Stimulated activated naive B cell treated with anti-CD40 and anti-IgM and Interleukin-4, amounts not matched to agents 10 μg/mL and 1 μg/mL and 100 μg/mL, for 72 hours (primary cell): ENCODE measurements at regions not wholly inside any gene's neighbourhood (a gene's known extent, or its start where the extent isn't known, plus 50 kb on each side); places are given as distances from the start of the nearest gene placed in this dataset.
"Not testable (repeated sequence)": the region's sequence is repeated elsewhere in the genome, so short reads cannot be mapped to it uniquely, and the experiment has no call there.

ENCODE experiments used
- ATAC-seq, 2 donors: fragments of 150-1000 bp; cut with Tn5 transposase; replicated peaks; 2 replicates each; pipeline ENCODE4 v1.10.0; 2021; ENCODE audit warnings: moderate library complexity in 1 of 2
- DNase-seq: peaks from one replicate; pipeline ENCODE4 v3.0.0; 2021
- H3K27ac Mint-ChIP-seq: one replicate; pipeline ENCODE4 v1.8.0; 2022; ENCODE audit warnings: mild to moderate bottlenecking, mixed read lengths
- H3K27me3 Mint-ChIP-seq, 2 donors: one replicate each; pipeline ENCODE4 v1.8.0; 2022; ENCODE audit warnings: mixed read lengths in 2 of 2
- H3K36me3 Mint-ChIP-seq, 2 donors: one replicate each; pipeline ENCODE4 v1.8.0; 2022; ENCODE audit warnings: mixed read lengths in 2 of 2, mild to moderate bottlenecking in 1 of 2
- H3K4me1 Mint-ChIP-seq, 2 donors: one replicate each; pipeline ENCODE4 v1.8.0; 2022; ENCODE audit warnings: mixed read lengths in 2 of 2, mild to moderate bottlenecking in 1 of 2
- H3K4me3 Mint-ChIP-seq, 2 donors: one replicate each; pipeline ENCODE4 v1.8.0; 2022; ENCODE audit warnings: mild to moderate bottlenecking in 2 of 2, mixed read lengths in 2 of 2, moderate library complexity in 1 of 2
- H3K9me3 Mint-ChIP-seq, 2 donors: one replicate each; pipeline ENCODE4 v1.8.0; 2022; ENCODE audit warnings: mixed read lengths in 2 of 2, mild to moderate bottlenecking in 1 of 2

GRCh38 chr20:33926425-33926824 is 67.3 kb upstream of the RALY start:
- Mint-ChIP-seq H3K4me3 (no peak overlapping the region), H3K9me3 (no peaks in the 10 kb centered on the region), H3K27me3 (peaks cover 0 to 17% of the 10 kb centered on the region in 2 donors), H3K36me3 (no peaks in the 10 kb centered on the region), H3K27ac (no peak overlapping the region), H3K4me1 (no peaks in the 10 kb centered on the region)
- ATAC-seq (no peak), DNase-seq (no peak)

DNA sequence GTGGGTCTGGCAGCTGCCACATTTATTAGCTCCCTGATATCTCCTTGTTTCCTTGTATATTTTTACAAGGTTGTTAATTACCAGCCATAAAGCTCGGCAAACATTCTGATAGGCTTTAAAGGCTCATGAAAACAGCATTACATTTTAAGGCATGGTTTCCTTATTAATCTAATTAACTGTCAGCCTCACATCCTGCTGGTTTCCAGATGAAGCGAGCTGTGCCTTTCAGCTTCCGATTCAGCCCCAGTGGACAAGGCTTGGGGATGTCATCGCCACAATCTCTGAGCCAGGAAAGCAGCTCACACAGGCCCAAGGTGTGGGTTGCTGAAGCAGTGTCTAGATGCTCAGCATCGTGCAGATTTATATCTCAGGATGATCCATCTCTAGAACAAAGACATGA is 66.0 kb upstream of the RALY start:
- Mint-ChIP-seq H3K4me1 (no peaks in the 10 kb centered on the region), H3K36me3 (no peaks in the 10 kb centered on the region), H3K27ac (no peak overlapping the region), H3K9me3 (no peaks in the 10 kb centered on the region), H3K4me3 (no peak overlapping the region), H3K27me3 (peaks cover 0 to 12% of the 10 kb centered on the region in 2 donors)
- ATAC-seq: no peak
- DNase-seq: no peak

DNA sequence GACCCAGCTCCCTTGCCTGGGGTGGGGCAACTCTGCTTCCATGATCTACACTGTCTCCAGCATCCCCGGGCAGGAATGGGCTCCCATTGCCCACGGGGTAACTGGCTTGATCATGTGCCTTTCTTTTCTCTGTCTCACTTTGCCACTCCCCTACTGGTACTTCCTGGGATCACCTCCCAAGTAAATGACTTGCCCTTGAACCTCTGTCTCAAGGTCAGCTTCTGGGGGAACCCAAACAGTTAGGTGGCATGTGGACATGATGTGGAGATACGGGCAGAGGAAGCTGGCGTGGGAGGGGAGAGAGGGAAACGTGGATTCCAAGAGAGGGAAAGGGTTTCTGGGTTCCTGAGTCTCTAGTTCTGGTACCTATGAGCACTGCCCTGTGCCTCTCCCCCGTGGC is 63.8 kb upstream of the RALY start:
- Mint-ChIP-seq H3K36me3 (no peaks in the 10 kb centered on the region), H3K9me3 (no peaks in the 10 kb centered on the region)

GRCh38 chr20:33933469-33933909 is 60.2 kb upstream of the RALY start:
- peaks cover 0 to 7% of the 10 kb centered on the region in 2 donors for H3K27me3 Mint-ChIP-seq
- no peak overlapping the region for H3K4me3 Mint-ChIP-seq
- DNase-seq (peak; percentile 44), ATAC-seq (peak; percentile 83 to 86)
- H3K9me3 Mint-ChIP-seq: no peaks in the 10 kb centered on the region
- no peaks in the 10 kb centered on the region for H3K36me3 Mint-ChIP-seq
- H3K27ac Mint-ChIP-seq: peak overlapping the region; percentile 60
- no peaks in the 10 kb centered on the region for H3K4me1 Mint-ChIP-seq

More for the DNA sequence above, 63.8 kb upstream of the RALY start:
- DNase-seq: no peak
- Mint-ChIP-seq H3K4me3 (no peak overlapping the region), H3K27me3 (peaks cover 0 to 7% of the 10 kb centered on the region in 2 donors), H3K27ac (no peak overlapping the region), H3K4me1 (no peaks in the 10 kb centered on the region)
- ATAC-seq: no peak

GRCh38 chr20:33936656-33937055 is 57.1 kb upstream of the RALY start:
- no peak overlapping the region for H3K4me3 Mint-ChIP-seq
- no peaks in the 10 kb centered on the region for H3K36me3 Mint-ChIP-seq
- ATAC-seq (no peak), DNase-seq (no peak)
- H3K27ac Mint-ChIP-seq: no peak overlapping the region
- no peaks in the 10 kb centered on the region for H3K9me3 Mint-ChIP-seq
- no peaks in the 10 kb centered on the region for H3K4me1 Mint-ChIP-seq
- no peaks in the 10 kb centered on the region for H3K27me3 Mint-ChIP-seq

DNA sequence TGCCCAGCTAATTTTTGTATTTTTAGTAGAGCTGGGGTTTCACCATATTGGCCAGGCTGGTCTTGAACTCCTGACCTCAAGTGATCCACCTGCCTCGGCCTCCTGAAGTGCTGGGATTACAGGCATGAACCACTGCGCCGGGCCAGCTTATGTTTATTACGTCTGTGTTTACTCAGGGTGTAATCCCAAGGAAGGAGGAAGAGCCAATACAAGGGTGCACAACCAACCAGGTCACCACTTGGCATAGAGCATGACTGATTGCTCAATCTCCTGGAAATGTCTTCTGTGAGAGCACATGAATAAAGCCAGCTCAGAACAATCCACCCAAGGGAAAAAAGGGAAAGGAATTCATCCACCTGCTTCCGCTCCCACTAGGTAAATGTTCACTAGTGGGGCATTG is 54.7 kb upstream of the RALY start:
- not testable (repeated sequence) for H3K4me3 Mint-ChIP-seq, ATAC-seq, H3K27ac Mint-ChIP-seq, H3K36me3 Mint-ChIP-seq, H3K9me3 Mint-ChIP-seq, H3K4me1 Mint-ChIP-seq, H3K27me3 Mint-ChIP-seq, DNase-seq

DNA sequence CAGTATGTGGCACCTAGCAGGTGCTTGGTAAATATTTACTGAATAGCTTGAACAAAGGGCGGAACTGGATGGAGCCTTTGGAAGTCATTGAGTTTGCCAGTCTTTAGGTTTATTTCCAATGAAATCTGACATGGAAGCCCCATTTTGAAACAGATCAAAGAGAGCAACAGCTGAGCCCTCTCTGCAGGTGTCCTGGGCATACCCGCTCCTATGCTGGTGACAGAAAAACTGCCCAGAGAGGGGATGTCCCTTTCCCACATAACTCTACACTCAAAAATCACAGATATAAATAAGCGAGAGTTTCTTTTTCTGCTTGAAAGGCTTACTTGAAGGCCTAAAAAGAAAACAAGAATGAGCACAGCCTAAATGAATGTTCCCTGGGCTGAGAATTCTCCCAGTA is 53.0 kb upstream of the RALY start:
- DNase-seq: no peak
- no peaks in the 10 kb centered on the region for H3K27me3 Mint-ChIP-seq
- no peaks in the 10 kb centered on the region for H3K9me3 Mint-ChIP-seq
- H3K4me1 Mint-ChIP-seq: no peaks in the 10 kb centered on the region
- H3K36me3 Mint-ChIP-seq: no peaks in the 10 kb centered on the region
- no peak overlapping the region for H3K4me3 Mint-ChIP-seq
- H3K27ac Mint-ChIP-seq: no peak overlapping the region
- peak in 1 of 2 donors; percentile 54 for ATAC-seq
